Gastroesophageal sphincter (tissue), 4 donors: ENCODE measurements at regions not wholly inside any gene's neighbourhood (a gene's known extent, or its start where the extent isn't known, plus 50 kb on each side); places are given as distances from the start of the nearest gene placed in this dataset.

Source experiments
- ATAC-seq: fragments of 150-250 bp; one replicate; pipeline ENCODE4 v1.9.1; 2016; ENCODE audit warnings: mild to moderate bottlenecking, moderate library complexity
- H3K27ac ChIP-seq, 4 donors: fragments of 200-600 bp; sonication (generic) in 3 of 4; 1 replicate in 3 of 4; 2 replicates in 1 of 4; pipeline ENCODE4 v1.5.1; 2016 to 2019
- H3K27me3 ChIP-seq: fragments of 200-600 bp; sonication (generic); one replicate; pipeline ENCODE4 v1.5.1; 2019
- H3K36me3 ChIP-seq, 2 donors: fragments of 200-600 bp; sonication (generic); one replicate each; pipeline ENCODE4 v1.5.1; 2019; ENCODE audit warnings: control low read depth in 1 of 2
- H3K4me1 ChIP-seq, 3 donors: fragments of 200-600 bp; sonication (generic); 1 replicate in 2 of 3; 2 replicates in 1 of 3; pipeline ENCODE4 v1.5.1; 2016 to 2019; ENCODE audit warnings: control low read depth in 2 of 3
- H3K4me3 ChIP-seq, 2 donors: fragments of 200-600 bp; sonication (generic); one replicate each; pipeline ENCODE4 v1.5.1; 2019; ENCODE audit warnings: mild to moderate bottlenecking in 1 of 2, moderate library complexity in 1 of 2
- H3K9me3 ChIP-seq, 3 donors: fragments of 200-600 bp; sonication (generic); one replicate each; pipeline ENCODE4 v1.5.1; 2017 to 2019; ENCODE audit warnings: control low read depth in 2 of 3
- EP300 ChIP-seq: sonication (generic); formaldehyde crosslinking; IDR thresholded peaks from one replicate; pipeline ENCODE4 v1.6.1; 2017; ENCODE audit warnings: antibody characterized with exemption, mild to moderate bottlenecking
- POLR2A ChIP-seq, 2 donors: fragments of 450-650 bp; IDR thresholded peaks; one replicate each; pipeline ENCODE4 v1.6.1; 2017; ENCODE audit warnings: antibody characterized with exemption in 2 of 2, mild to moderate bottlenecking in 2 of 2, moderate library complexity in 1 of 2
- POLR2AphosphoS5 ChIP-seq: sonication (generic); formaldehyde crosslinking; IDR thresholded peaks from one replicate; pipeline ENCODE4 v1.6.1; 2017; ENCODE audit warnings: antibody characterized with exemption
- WGBS, 2 donors: methylation state at CpG; one replicate each; pipeline ENCODE4 v1.1.5; 2018; ENCODE audit warnings: low coverage in 1 of 2; 5-methylcytosine and 5-hydroxymethylcytosine counted together
- TF ChIP-seq, protein P1 (sequence below), 4 experiments: fragments of 200-600 bp in 2 of 4; fragments of 450-650 bp in 2 of 4; sonication (generic) in 1 of 4; IDR thresholded peaks; one replicate each; pipeline ENCODE4 v1.5.1; 2017 to 2019; ENCODE audit warnings: antibody characterized with exemption in 4 of 4, mild to moderate bottlenecking in 2 of 4, moderate library complexity in 2 of 4

DNA sequence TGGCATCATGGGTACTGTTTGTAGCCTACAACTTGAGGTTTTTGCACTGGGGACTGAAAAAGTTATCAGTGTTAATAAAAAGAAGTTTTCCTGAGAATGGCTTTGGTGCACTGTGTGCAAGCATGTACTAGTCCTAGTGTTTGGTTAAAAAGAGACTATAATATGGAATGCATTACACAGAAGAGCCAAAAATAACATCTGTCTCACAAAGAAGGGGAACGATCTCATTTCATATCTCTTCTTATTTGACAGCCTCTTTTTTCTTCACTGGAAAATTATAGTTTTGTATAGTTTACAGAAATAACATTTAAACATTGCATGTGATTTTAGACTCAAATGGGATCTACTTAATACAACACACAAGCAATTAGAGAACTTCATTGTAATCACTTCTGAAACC is 127.0 kb upstream of the GDNF start:
- TF ChIP-seq EP300 (no peak), POLR2AphosphoS5 (no peak), POLR2A (IDR thresholded peaks at IDR 0.05) (no peak)
- TF ChIP-seq, protein P1, sequence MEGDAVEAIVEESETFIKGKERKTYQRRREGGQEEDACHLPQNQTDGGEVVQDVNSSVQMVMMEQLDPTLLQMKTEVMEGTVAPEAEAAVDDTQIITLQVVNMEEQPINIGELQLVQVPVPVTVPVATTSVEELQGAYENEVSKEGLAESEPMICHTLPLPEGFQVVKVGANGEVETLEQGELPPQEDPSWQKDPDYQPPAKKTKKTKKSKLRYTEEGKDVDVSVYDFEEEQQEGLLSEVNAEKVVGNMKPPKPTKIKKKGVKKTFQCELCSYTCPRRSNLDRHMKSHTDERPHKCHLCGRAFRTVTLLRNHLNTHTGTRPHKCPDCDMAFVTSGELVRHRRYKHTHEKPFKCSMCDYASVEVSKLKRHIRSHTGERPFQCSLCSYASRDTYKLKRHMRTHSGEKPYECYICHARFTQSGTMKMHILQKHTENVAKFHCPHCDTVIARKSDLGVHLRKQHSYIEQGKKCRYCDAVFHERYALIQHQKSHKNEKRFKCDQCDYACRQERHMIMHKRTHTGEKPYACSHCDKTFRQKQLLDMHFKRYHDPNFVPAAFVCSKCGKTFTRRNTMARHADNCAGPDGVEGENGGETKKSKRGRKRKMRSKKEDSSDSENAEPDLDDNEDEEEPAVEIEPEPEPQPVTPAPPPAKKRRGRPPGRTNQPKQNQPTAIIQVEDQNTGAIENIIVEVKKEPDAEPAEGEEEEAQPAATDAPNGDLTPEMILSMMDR (IDR thresholded peaks at IDR 0.05), result no peak
- H3K36me3 ChIP-seq, result no peaks in the 10 kb centered on the region
- H3K4me1 ChIP-seq, result peaks cover 0 to 21% (median 4%) of the 10 kb centered on the region in 3 donors
- no peak overlapping the region for H3K27ac ChIP-seq
- no peak overlapping the region for H3K4me3 ChIP-seq
- no peaks in the 10 kb centered on the region for H3K9me3 ChIP-seq
- 0 to 20% methylated on average over 1 of the region's 1 CpG for WGBS, 2 donors
- ATAC-seq, result no peak
- H3K27me3 ChIP-seq, result no peaks in the 10 kb centered on the region

- Histone ChIP-seq H3K27ac (no peak overlapping the region), H3K27me3 (no peaks in the 10 kb centered on the region), H3K4me3 (no peak overlapping the region), H3K36me3 (no peaks in the 10 kb centered on the region), H3K9me3 (no peaks in the 10 kb centered on the region), H3K4me1 (peaks cover 0 to 18% (median 4%) of the 10 kb centered on the region in 3 donors)
- 40 to 64% methylated on average over 2 of the region's 2 CpGs for WGBS, 2 donors
- TF ChIP-seq POLR2AphosphoS5, result no peak
- TF ChIP-seq, protein P1 (IDR thresholded peaks at IDR 0.05), result no peak
- no peak for TF ChIP-seq EP300
- no peak for TF ChIP-seq POLR2A (IDR thresholded peaks at IDR 0.05)
- ATAC-seq, result no peak
These were observed 126.5 kb upstream of the GDNF start for GRCh38 chr5:37966291-37966690.

DNA sequence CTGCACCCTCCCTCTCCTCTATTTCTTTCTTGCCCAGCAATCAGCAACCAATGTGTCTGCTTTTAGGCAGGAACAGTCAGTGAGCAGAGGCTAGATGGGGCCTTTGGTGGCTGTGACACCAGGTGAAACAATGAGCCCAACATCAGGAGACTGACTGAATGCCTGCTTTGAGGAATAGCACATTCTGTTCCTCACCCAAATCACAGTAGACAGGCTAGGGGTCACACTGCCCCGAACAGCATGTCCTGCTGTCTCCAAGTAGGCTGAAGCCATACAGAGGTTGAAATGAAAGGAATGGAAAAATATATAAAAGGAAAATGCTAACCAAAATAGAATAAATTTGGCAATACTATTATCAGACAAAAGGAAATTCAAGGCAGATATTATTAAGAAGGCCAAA is 122.5 kb upstream of the GDNF start:
- no peak for ATAC-seq
- Histone ChIP-seq H3K27me3 (no peaks in the 10 kb centered on the region), H3K4me3 (no peak overlapping the region), H3K9me3 (peaks cover 0 to 22% (median 0%) of the 10 kb centered on the region in 3 donors), H3K27ac (no peak overlapping the region), H3K4me1 (peaks cover 0 to 15% (median 4%) of the 10 kb centered on the region in 3 donors), H3K36me3 (no peaks in the 10 kb centered on the region)
- 40% methylated on average over 1 of the region's 1 CpG; no CpG with 5 or more reads in 1 of the 2 donors for WGBS, 2 donors
- no peak for TF ChIP-seq POLR2AphosphoS5
- no peak for TF ChIP-seq EP300
- TF ChIP-seq, protein P1 (IDR thresholded peaks at IDR 0.05), result no peak
- TF ChIP-seq POLR2A (IDR thresholded peaks at IDR 0.05), result no peak

GRCh38 chr5:37957218-37957617 is 117.4 kb upstream of the GDNF start:
- TF ChIP-seq, protein P1 (IDR thresholded peaks at IDR 0.05), result no peak
- TF ChIP-seq POLR2A (IDR thresholded peaks at IDR 0.05) (no peak), POLR2AphosphoS5 (no peak), EP300 (no peak)
- no peak for ATAC-seq
- WGBS, 2 donors, result 89 to 100% methylated on average over 1 of the region's 1 CpG
- H3K4me3 ChIP-seq, result no peak overlapping the region
- no peaks in the 10 kb centered on the region for H3K36me3 ChIP-seq
- H3K9me3 ChIP-seq, result peaks cover 0 to 22% (median 0%) of the 10 kb centered on the region in 3 donors
- no peaks in the 10 kb centered on the region for H3K27me3 ChIP-seq
- no peaks in the 10 kb centered on the region for H3K4me1 ChIP-seq
- no peak overlapping the region for H3K27ac ChIP-seq

DNA sequence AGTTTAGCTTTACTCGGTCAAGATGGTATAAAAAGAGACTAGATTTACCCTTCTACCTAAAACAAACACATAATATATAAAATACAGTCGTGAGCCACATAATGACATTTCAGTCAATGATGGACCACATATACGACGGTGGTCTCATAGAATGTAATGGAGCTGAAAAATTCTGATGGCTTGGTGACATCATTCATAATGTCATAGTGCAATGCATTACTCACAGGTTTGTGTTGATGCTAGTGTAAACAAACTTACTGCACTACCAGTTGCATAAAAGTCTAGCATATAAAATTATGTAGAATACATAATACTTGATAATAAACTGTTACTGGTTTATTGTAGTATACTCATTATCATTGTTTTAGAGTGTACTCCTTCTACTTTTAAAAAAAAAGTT is 115.9 kb upstream of the GDNF start:
- H3K27me3 ChIP-seq, result no peaks in the 10 kb centered on the region
- no peak overlapping the region for H3K27ac ChIP-seq
- H3K9me3 ChIP-seq, result peaks cover 0 to 22% (median 0%) of the 10 kb centered on the region in 3 donors
- WGBS, 2 donors, result 89 to 93% methylated on average over 4 of the region's 4 CpGs
- ATAC-seq, result no peak
- H3K4me3 ChIP-seq, result no peak overlapping the region
- H3K36me3 ChIP-seq, result no peaks in the 10 kb centered on the region
- TF ChIP-seq POLR2A (IDR thresholded peaks at IDR 0.05) (no peak), EP300 (no peak), POLR2AphosphoS5 (no peak)
- TF ChIP-seq, protein P1 (IDR thresholded peaks at IDR 0.05), result no peak
- no peaks in the 10 kb centered on the region for H3K4me1 ChIP-seq
